NCI-H2029 (cell line): ENCODE measurements at regions not wholly inside any gene's neighbourhood (a gene's known extent, or its start where the extent isn't known, plus 50 kb on each side); places are given as distances from the start of the nearest gene placed in this dataset.

ENCODE experiments used
- DNase-seq: peaks from one replicate; lab custom pipeline; 2025; lab: John Stamatoyannopoulos, UW

GRCh38 chr9:129343424-129344375, 165.6 kb upstream of the IER5L start:
- DNase-seq: no peak

GRCh38 chr9:129342591-129343423, 164.7 kb upstream of the IER5L start:
- DNase-seq: no peak

GRCh38 chr9:129341987-129342348, 163.9 kb upstream of the IER5L start:
- no peak for DNase-seq

- DNase-seq: no peak
Observed at GRCh38 chr9:129341171-129341986, 163.3 kb upstream of the IER5L start.

- DNase-seq: no peak
Observed at GRCh38 chr9:129340427-129341170, 162.5 kb upstream of the IER5L start.

- no peak for DNase-seq
Observed at GRCh38 chr9:129339539-129340157, 161.6 kb upstream of the IER5L start.

- DNase-seq: no peak
Observed at GRCh38 chr9:129338724-129339430, 160.8 kb upstream of the IER5L start.

- DNase-seq: no peak
Observed at GRCh38 chr9:129337336-129338140, 159.5 kb upstream of the IER5L start.

- DNase-seq: no peak
Observed at GRCh38 chr9:129336601-129337331, 158.7 kb upstream of the IER5L start.

- DNase-seq: peak; percentile 43
Observed at GRCh38 chr9:129336130-129336528, 158.1 kb upstream of the IER5L start.

- DNase-seq: no peak
Observed at GRCh38 chr9:129335464-129336129, 157.5 kb upstream of the IER5L start.

GRCh38 chr9:129334105-129334935, 156.3 kb upstream of the IER5L start:
- DNase-seq: peak; percentile 90

GRCh38 chr9:129333617-129334104, 155.6 kb upstream of the IER5L start:
- DNase-seq: peak; percentile 34

GRCh38 chr9:129332581-129332980, 154.5 kb upstream of the IER5L start:
- no peak for DNase-seq

GRCh38 chr9:129331772-129332500, 153.9 kb upstream of the IER5L start:
- no peak for DNase-seq

GRCh38 chr9:129331493-129331765, 153.4 kb upstream of the IER5L start:
- DNase-seq: no peak
